SK-N-MC (cell line): ENCODE measurements at regions not wholly inside any gene's neighbourhood (a gene's known extent, or its start where the extent isn't known, plus 50 kb on each side); places are given as distances from the start of the nearest gene placed in this dataset.

ENCODE experiments used
- DNase-seq: peaks from one replicate; pipeline ENCODE4 v3.0.0-alpha.2; 2011; ENCODE audit warnings: low read depth, low spot score
- H3K27ac ChIP-seq: fragments of 200-600 bp; sonication (generic); 2 replicates; pipeline ENCODE4 v1.5.1; 2016; ENCODE audit warnings: mixed run types
- H3K36me3 ChIP-seq: fragments of 200-600 bp; sonication (generic); 2 replicates; pipeline ENCODE4 v1.6.1; 2017; ENCODE audit warnings: antibody characterized with exemption, low read length, mixed read lengths; ENCODE audit not compliant: insufficient read depth
- H3K4me3 ChIP-seq: fragments of 200-600 bp; sonication (generic); 2 replicates; pipeline ENCODE4 v1.5.1; 2016
- H3K9ac ChIP-seq: fragments of 200-600 bp; sonication (generic); 2 replicates; pipeline ENCODE4 v1.8.0; 2017; ENCODE audit warnings: mixed run types, mixed read lengths; ENCODE audit not compliant: insufficient read length
- H3K9me3 ChIP-seq: fragments of 200-600 bp; sonication (generic); 2 replicates; pipeline ENCODE4 v1.6.1; 2017; ENCODE audit warnings: low read depth, mild to moderate bottlenecking, antibody characterized with exemption, low read length, moderate library complexity, mixed read lengths
- EZH2 ChIP-seq: fragments of 200-600 bp; sonication (generic); IDR thresholded peaks from one replicate; pipeline ENCODE4 v1.6.1; 2017; ENCODE audit warnings: antibody characterized with exemption
- FOXP2 ChIP-seq: optimal IDR thresholded peaks from 2 replicates; pipeline ENCODE3; 2011; ENCODE audit warnings: mild to moderate bottlenecking, moderate library complexity; ENCODE audit not compliant: insufficient read depth; ENCODE audit errors: extremely low read length, control extremely low read depth
- POLR2AphosphoS5 ChIP-seq: IDR thresholded peaks from 2 replicates; pipeline ENCODE4 v1.6.1; 2012; ENCODE audit warnings: mild to moderate bottlenecking, low read depth, low read length, borderline replicate concordance

- Histone ChIP-seq H3K27ac (no peak overlapping the region), H3K4me3 (no peak overlapping the region), H3K36me3 (no peaks in the 10 kb centered on the region), H3K9ac (no peak overlapping the region), H3K9me3 (no peaks in the 10 kb centered on the region)
- DNase-seq = no peak
- TF ChIP-seq POLR2AphosphoS5 (no peak), FOXP2 (no peak), EZH2 (no peak)
Measured at GRCh38 chr12:58502841-58503240, 417.5 kb downstream of the LRIG3 start.

DNA sequence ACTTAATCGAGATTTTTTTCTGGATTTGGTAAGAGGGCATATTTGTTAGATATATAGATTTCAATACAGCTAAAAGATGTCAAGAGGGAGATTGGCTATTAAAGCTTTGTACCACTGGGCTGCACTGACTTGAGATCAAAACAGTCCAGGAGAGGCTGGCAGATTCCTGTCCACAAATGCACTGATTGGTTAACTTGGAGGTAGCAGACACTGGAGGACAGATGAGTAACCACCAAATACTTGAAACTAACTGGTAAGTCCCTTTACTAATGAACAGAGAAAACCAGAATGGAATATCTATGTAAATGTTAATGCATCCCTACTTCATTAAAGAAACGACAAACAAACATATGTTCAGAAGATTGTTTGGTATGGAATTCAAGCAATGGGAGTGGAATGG is 416.6 kb downstream of the LRIG3 start:
- Histone ChIP-seq H3K4me3 (no peak overlapping the region), H3K9ac (no peak overlapping the region), H3K27ac (no peak overlapping the region), H3K36me3 (no peaks in the 10 kb centered on the region), H3K9me3 (no peaks in the 10 kb centered on the region)
- TF ChIP-seq EZH2 (no peak), POLR2AphosphoS5 (no peak), FOXP2 (no peak)
- no peak for DNase-seq

DNA sequence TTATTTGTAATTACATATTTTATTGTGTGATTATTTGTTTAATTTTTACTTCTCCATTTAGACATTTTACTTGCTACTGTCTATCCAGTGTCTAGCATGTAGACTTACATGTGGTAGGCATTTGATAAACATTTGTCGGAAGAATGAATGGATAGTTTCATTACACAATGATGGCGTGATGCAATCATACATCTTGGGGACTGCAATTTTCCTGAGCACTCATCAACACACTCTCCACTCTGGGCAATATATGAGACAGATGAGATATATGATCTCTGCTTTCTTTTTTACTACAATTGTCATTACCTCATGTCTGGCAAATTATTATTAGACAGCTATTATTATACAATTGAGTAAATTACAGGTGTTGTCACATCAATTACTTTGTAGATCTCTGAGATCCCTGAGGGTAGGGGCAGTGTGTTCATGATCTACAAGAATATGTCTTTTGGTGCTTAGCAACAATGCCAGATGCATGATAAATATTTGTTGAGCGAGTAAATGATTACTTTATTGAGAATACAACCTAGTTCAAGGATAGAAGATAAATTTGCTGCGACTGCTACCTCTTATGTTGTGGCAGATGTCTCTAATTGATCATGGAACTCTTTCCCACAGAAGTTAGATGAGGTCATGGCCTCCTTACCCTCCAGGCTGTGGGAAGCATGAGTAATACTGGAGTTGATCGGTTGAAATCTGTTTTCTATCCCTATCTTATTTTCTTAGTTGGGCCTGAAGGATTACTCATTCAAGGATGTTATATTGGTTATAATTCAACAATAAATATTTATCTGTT is 416.0 kb downstream of the LRIG3 start:
- TF ChIP-seq FOXP2 (no peak), POLR2AphosphoS5 (no peak), EZH2 (no peak)
- no peak overlapping the region for H3K9ac ChIP-seq
- no peak overlapping the region for H3K27ac ChIP-seq
- H3K9me3 ChIP-seq = no peaks in the 10 kb centered on the region
- no peak for DNase-seq
- no peaks in the 10 kb centered on the region for H3K36me3 ChIP-seq
- H3K4me3 ChIP-seq = no peak overlapping the region

DNA sequence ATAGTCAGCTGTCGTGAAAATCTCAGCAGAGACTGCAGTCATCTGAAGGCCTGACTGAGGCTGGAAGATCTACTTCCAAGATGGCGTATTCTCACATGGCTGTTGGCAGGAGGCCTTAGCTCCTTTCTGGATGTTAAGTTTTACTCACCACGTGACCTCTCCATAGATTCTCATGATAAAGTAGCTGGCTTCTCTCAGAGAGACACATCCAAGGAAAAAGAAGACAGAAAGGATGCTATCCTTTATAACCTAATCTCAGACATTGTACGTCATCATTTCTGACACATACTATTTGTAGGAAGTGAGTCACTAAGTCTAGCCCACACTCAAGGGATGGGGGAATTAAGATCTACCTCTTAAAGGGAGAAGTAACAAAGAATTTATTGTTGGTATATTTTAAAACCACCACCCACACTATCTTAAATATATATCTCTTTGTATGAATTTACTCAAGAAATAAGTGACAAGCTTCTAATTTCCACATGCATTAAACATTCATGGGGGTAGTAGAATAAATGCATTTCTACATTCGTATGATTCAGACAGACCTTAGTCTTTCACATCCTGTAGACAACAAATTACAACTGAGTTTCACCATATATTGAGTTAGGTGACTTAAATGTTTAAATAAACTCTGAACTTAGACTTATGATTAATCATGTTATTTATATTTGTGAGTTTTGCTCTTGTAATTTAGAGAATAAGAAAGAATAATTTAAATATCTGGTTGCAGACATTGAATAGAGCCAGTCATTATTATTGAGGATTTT is 411.0 kb downstream of the LRIG3 start:
- no peak for TF ChIP-seq FOXP2
- TF ChIP-seq POLR2AphosphoS5 = no peak
- no peak for DNase-seq
- no peak overlapping the region for H3K27ac ChIP-seq

GRCh38 chr12:58513301-58513834 is 406.9 kb downstream of the LRIG3 start:
- TF ChIP-seq POLR2AphosphoS5 = no peak
- no peak for TF ChIP-seq FOXP2
- TF ChIP-seq EZH2 = no peak
- DNase-seq = peak; percentile 10
- Histone ChIP-seq H3K9me3 (no peaks in the 10 kb centered on the region), H3K36me3 (no peaks in the 10 kb centered on the region), H3K4me3 (peak overlapping the region; percentile 59), H3K9ac (no peak overlapping the region), H3K27ac (peak overlapping the region; percentile 67)

More for the DNA sequence above, 411.0 kb downstream of the LRIG3 start:
- Histone ChIP-seq H3K9me3 (no peaks in the 10 kb centered on the region), H3K36me3 (no peaks in the 10 kb centered on the region), H3K4me3 (no peak overlapping the region), H3K9ac (no peak overlapping the region)

GRCh38 chr12:58513852-58514251 is 406.5 kb downstream of the LRIG3 start:
- TF ChIP-seq EZH2 (no peak), POLR2AphosphoS5 (no peak), FOXP2 (no peak)
- Histone ChIP-seq H3K4me3 (peak overlapping the region; percentile 59), H3K9ac (no peak overlapping the region), H3K27ac (peak overlapping the region; percentile 67; the same call in 1 of the 2 replicates), H3K9me3 (no peaks in the 10 kb centered on the region), H3K36me3 (no peaks in the 10 kb centered on the region)
- DNase-seq = no peak

DNA sequence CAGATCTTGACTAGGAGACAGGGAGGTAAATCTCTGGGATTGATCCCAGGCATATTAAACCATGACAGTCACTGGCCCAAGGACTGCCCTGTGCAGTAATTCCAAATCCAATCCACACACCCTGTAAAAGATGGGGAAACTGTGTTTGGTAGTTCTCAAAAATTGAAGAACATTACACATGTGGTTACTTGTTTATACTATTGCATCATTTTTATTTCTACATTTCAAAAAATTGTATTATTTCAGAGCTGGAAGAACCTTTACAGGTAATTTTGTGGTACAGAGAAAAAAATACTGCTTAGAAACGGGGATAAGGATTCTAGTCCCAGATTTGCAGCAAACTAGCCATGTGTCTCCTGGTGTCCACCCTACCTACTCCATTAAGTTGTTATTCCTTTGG is 400.5 kb downstream of the LRIG3 start:
- no peak for TF ChIP-seq FOXP2
- TF ChIP-seq EZH2 = no peak
- no peak for TF ChIP-seq POLR2AphosphoS5
- no peaks in the 10 kb centered on the region for H3K9me3 ChIP-seq
- H3K27ac ChIP-seq = no peak overlapping the region
- DNase-seq = no peak
- H3K36me3 ChIP-seq = no peaks in the 10 kb centered on the region
- no peak overlapping the region for H3K9ac ChIP-seq
- no peak overlapping the region for H3K4me3 ChIP-seq

- Histone ChIP-seq H3K4me3 (no peak overlapping the region), H3K9ac (no peak overlapping the region), H3K36me3 (no peaks in the 10 kb centered on the region), H3K27ac (no peak overlapping the region), H3K9me3 (no peaks in the 10 kb centered on the region)
- no peak for TF ChIP-seq EZH2
- no peak for TF ChIP-seq POLR2AphosphoS5
- no peak for TF ChIP-seq FOXP2
- no peak for DNase-seq
Measured at GRCh38 chr12:58521152-58521551, 399.2 kb downstream of the LRIG3 start.
